RWPE2 (cell line): ENCODE measurements at regions not wholly inside any gene's neighbourhood (a gene's known extent, or its start where the extent isn't known, plus 50 kb on each side); places are given as distances from the start of the nearest gene placed in this dataset.

Experiments used
- ATAC-seq: fragments of 200-7000 bp; cut with Tn5 transposase; 3 replicates; pipeline ENCODE4 v1.9.1; 2021; ENCODE audit warnings: low read depth
- DNase-seq: peaks from one replicate; pipeline ENCODE4 v3.0.0-alpha.2; 2020; ENCODE audit warnings: low spot score
- H3K27ac ChIP-seq: fragments of 450-650 bp; 2 replicates; pipeline ENCODE4 v1.5.1; 2017; ENCODE audit warnings: mild to moderate bottlenecking; ENCODE audit not compliant: poor library complexity, severe bottlenecking
- H3K27me3 ChIP-seq: fragments of 250-450 bp; sonication (Bioruptor Pico); 2 replicates; pipeline ENCODE4 v1.5.1; 2021; ENCODE audit warnings: mild to moderate bottlenecking, moderate library complexity; ENCODE audit not compliant: insufficient read depth, poor library complexity, severe bottlenecking
- H3K36me3 ChIP-seq: fragments of 250-450 bp; sonication (Bioruptor Pico); 2 replicates; pipeline ENCODE4 v1.5.1; 2020; ENCODE audit warnings: low read depth, mild to moderate bottlenecking, moderate library complexity
- H3K4me1 ChIP-seq: fragments of 250-450 bp; sonication (Bioruptor Pico); 2 replicates; pipeline ENCODE4 v1.5.1; 2021; ENCODE audit warnings: mild to moderate bottlenecking, moderate library complexity; ENCODE audit not compliant: insufficient read depth, poor library complexity, severe bottlenecking
- H3K4me3 ChIP-seq: fragments of 250-450 bp; sonication (Bioruptor Pico); 2 replicates; pipeline ENCODE4 v1.5.1; 2021; ENCODE audit warnings: mild to moderate bottlenecking, moderate library complexity; ENCODE audit not compliant: severe bottlenecking
- H3K9me3 ChIP-seq: fragments of 250-450 bp; sonication (Bioruptor Pico); 2 replicates; pipeline ENCODE4 v1.5.1; 2021; ENCODE audit warnings: mild to moderate bottlenecking, moderate library complexity; ENCODE audit not compliant: severe bottlenecking
- CTCF ChIP-seq: fragments of 450-650 bp; IDR thresholded peaks from one replicate; pipeline ENCODE4 v1.5.1; 2017; ENCODE audit warnings: mild to moderate bottlenecking, moderate library complexity; ENCODE audit not compliant: poor library complexity, severe bottlenecking

GRCh38 chr2:150282357-150282756 is 205.1 kb downstream of the RND3 start:
- H3K4me3 ChIP-seq: no peak overlapping the region
- TF ChIP-seq CTCF: no peak
- H3K27me3 ChIP-seq: no peaks in the 10 kb centered on the region
- no peaks in the 10 kb centered on the region for H3K9me3 ChIP-seq
- no peaks in the 10 kb centered on the region for H3K36me3 ChIP-seq
- DNase-seq: no peak
- H3K4me1 ChIP-seq: no peaks in the 10 kb centered on the region
- ATAC-seq: no peak
- H3K27ac ChIP-seq: no peak overlapping the region

- Histone ChIP-seq H3K9me3 (no peaks in the 10 kb centered on the region), H3K27me3 (no peaks in the 10 kb centered on the region), H3K36me3 (no peaks in the 10 kb centered on the region), H3K27ac (peak overlapping the region; percentile 8), H3K4me3 (no peak overlapping the region), H3K4me1 (no peaks in the 10 kb centered on the region)
- peak; percentile 57; the same call in 2 of the 3 replicates for ATAC-seq
- no peak for DNase-seq
- TF ChIP-seq CTCF: no peak
Observed at GRCh38 chr2:150280231-150280630, 207.2 kb downstream of the RND3 start.

- Histone ChIP-seq H3K27ac (peak overlapping the region; percentile 8), H3K9me3 (no peaks in the 10 kb centered on the region), H3K4me3 (no peak overlapping the region), H3K4me1 (no peaks in the 10 kb centered on the region), H3K36me3 (no peaks in the 10 kb centered on the region), H3K27me3 (no peaks in the 10 kb centered on the region)
- no peak for TF ChIP-seq CTCF
- DNase-seq (no peak), ATAC-seq (no peak)
Observed at GRCh38 chr2:150279686-150280085, 207.8 kb downstream of the RND3 start.

- ATAC-seq (no peak), DNase-seq (no peak)
- Histone ChIP-seq H3K9me3 (no peaks in the 10 kb centered on the region), H3K4me3 (no peak overlapping the region), H3K4me1 (peaks cover 11% of the 10 kb centered on the region), H3K27ac (no peak overlapping the region), H3K36me3 (no peaks in the 10 kb centered on the region), H3K27me3 (no peaks in the 10 kb centered on the region)
- no peak for TF ChIP-seq CTCF
Observed at GRCh38 chr2:150276737-150277136, 210.7 kb downstream of the RND3 start.

- DNase-seq: no peak
- TF ChIP-seq CTCF: no peak
- no peaks in the 10 kb centered on the region for H3K9me3 ChIP-seq
- no peak overlapping the region for H3K4me3 ChIP-seq
- no peaks in the 10 kb centered on the region for H3K27me3 ChIP-seq
- H3K27ac ChIP-seq: no peak overlapping the region
- no peaks in the 10 kb centered on the region for H3K36me3 ChIP-seq
- peaks cover 19% of the 10 kb centered on the region for H3K4me1 ChIP-seq
- ATAC-seq: peak; percentile 34; the same call in 1 of the 3 replicates
Observed at GRCh38 chr2:150274108-150274507, 213.4 kb downstream of the RND3 start.
